ENCODE measurements at regions not wholly inside any gene's neighbourhood (a gene's known extent, or its start where the extent isn't known, plus 50 kb on each side); places are given as distances from the start of the nearest gene placed in this dataset.

- DNase-seq (ENCODE audit: low spot score): no peak
Observed at GRCh38 chr2:5915881-5916310, 223.7 kb downstream of the SOX11 start.

DNA sequence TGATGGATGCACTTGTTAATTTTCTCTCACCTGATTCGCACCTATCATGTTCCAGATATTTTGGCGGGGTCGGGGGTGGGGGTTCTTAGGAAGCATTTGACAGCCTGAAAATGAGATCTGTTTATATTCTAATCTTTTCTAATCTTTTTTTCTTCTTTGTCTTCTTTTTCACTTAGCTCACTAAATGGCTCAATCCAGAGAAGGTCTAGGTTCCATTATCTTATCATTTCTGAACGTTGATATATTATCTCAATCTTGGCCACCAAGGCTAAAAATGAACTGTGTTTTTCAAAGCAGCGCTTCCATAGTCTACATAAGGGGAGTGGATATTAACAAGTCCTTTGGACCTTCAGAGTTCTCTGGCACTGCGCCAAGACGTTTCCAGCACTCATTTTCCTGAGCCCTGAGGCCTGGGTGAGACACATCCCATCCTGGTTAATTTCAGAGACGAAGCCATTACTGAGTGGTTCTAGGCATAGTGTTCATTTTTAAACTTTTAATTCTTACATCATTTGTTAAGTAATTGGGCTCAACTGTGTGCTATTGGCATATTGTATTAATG is 229.0 kb downstream of the SOX11 start:
- no peak for DNase-seq (ENCODE audit: low spot score)

DNA sequence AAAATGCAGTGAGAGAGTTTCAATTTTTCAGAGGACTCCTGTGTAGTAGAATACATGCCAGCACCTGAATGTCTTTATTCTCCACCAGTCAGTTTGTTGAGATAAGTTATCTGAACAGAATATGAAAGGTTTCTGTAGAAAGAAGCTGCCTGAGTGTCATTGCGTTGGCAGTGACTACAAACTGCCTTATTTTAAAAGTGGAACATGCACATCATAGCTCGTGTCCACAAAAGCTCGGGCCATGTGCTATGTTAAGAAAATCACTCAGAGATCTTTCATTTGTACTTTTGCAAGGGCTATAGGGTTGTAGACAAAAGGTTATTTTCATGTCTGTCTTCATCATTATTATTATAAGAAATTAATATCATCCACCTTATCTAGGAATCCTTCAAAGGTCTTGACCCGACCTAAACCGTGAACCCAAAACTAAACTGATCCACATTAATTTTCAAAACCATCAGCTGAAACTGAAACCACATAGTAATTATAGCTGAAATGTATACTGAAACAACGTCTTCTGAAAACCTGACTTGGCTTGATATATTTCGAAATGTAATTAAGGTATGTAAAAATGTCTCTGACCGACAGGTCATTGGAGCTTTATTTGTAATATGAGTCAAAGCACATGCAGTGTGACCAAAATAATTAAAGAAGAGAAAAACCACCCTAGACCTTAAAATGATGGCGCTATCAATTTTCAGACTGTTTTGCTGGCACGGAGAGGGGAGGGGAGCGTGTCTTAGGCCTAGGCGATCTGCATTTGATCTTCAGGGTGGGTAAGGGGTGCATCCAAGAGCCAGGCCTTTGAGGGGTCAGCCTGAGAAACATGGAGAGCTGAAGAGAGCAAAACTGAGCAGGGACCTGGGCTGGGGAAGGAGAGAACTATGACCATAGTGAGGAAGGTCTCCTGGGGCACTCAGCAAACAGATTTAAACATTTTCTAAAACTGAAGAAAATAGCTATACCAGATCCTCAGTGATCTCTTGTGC is 232.1 kb downstream of the SOX11 start:
- no peak for DNase-seq (ENCODE audit: low spot score)

- no peak for DNase-seq (ENCODE audit: low spot score)
Observed at GRCh38 chr2:5925604-5926003, 233.4 kb downstream of the SOX11 start.

- DNase-seq (ENCODE audit: low spot score): peak; percentile 51
Observed at GRCh38 chr2:5926871-5927512, 234.8 kb downstream of the SOX11 start.

- peak; percentile 92 for DNase-seq (ENCODE audit: low spot score)
Observed at GRCh38 chr2:5932556-5933469, 240.6 kb downstream of the SOX11 start.

- peak; percentile 60 for DNase-seq (ENCODE audit: low spot score)
Observed at GRCh38 chr2:5933669-5934068, 241.5 kb downstream of the SOX11 start.

- no peak for DNase-seq (ENCODE audit: low spot score)
Observed at GRCh38 chr2:5937321-5937720, 245.1 kb downstream of the SOX11 start.

GRCh38 chr2:5937851-5938565 is 245.8 kb downstream of the SOX11 start:
- no peak for DNase-seq (ENCODE audit: low spot score)

GRCh38 chr2:5938566-5938896 is 246.3 kb downstream of the SOX11 start:
- no peak for DNase-seq (ENCODE audit: low spot score)

- DNase-seq (ENCODE audit: low spot score): no peak
Observed at GRCh38 chr2:5939553-5939952, 247.4 kb downstream of the SOX11 start.

- no peak for DNase-seq (ENCODE audit: low spot score)
Observed at GRCh38 chr2:5940596-5941535, 248.7 kb downstream of the SOX11 start.

DNA sequence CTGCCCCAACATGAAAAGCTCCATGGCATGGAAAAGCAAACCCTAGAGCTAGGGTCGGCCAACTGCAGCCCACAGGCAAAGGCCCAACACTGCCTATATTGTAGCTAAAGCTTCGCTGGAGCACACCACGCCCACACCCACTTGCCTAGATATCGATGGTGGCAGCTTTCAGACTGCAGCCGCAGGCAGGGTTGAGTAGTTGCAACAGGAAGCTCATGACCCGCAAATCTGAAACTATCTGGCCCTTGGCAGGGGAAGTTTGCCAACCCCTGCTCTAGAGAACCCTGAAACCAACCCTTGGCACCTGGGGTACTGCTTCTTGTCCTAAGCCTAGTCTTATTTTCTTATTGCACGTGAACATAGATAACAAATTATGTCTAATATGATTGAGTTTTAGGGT is 250.0 kb downstream of the SOX11 start:
- no peak for DNase-seq (ENCODE audit: low spot score)

GRCh38 chr2:5945742-5946141 is 253.6 kb downstream of the SOX11 start:
- no peak for DNase-seq (ENCODE audit: low spot score)

- no peak for DNase-seq (ENCODE audit: low spot score)
Observed at GRCh38 chr2:5946225-5947115, 254.3 kb downstream of the SOX11 start.

DNA sequence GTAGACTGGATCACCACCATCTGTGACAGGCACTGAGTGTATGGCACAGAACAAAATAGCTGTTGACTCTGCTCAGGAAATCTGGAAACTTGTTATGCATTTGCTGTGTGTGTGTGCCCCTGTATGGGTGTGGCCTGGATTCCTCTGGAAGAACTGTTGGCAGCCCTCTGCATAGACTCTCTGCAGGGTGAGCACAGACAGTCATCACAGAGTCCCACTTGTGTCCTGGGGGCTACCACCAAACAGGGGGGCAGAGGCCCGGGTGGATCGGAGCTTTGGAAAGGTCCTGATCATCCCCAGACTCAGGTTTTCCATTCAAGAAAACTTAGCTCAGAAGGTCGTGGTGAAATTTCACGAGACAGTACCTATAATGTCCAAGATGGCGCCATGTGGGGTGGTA is 258.6 kb downstream of the SOX11 start:
- DNase-seq (ENCODE audit: low spot score): no peak

DNA sequence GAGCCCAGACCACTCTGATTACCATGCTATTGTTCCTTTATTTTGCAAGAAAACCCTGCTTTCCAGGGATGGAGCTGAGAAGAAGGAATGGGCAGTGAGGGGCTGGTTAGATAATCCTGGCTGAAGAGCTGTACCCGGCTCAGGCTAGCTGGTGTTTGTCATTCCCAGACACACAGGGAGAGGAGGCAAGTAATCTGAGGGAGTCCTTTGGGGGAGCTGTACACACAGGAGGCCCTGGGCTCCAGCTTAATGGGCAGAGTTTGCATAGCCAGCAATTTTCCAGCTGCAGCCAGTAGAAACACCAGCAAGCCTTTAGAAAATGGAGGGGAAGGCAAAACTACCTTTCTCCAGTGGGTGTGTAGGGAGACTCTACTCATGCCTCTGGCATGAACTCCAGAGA is 259.3 kb downstream of the SOX11 start:
- no peak for DNase-seq (ENCODE audit: low spot score)

DNA sequence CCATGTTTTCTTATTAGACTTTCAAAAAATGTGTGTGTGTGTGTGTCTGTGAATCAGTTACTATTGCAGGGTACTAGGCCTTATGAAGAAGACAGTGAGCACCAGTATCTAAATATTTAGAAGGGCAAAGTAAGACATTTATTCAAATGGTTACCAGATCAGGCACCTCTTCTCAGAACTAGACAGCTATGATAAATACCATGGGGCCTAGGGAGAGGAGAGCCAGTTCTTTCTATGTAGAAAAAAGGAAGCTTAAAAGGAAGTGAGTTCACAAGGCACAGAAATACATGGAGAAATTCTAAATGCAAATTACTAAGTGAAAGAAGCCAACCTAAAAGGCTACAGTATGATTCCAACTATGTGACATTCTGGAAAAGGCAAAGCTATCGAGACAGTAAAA is 261.3 kb downstream of the SOX11 start:
- no peak for DNase-seq (ENCODE audit: low spot score)

GRCh38 chr2:5954509-5954908 is 262.3 kb downstream of the SOX11 start:
- DNase-seq (ENCODE audit: low spot score): no peak

Data from putamen (tissue), 1 donor.